Vagina (tissue), 2 donors: ENCODE measurements at regions not wholly inside any gene's neighbourhood (a gene's known extent, or its start where the extent isn't known, plus 50 kb on each side); places are given as distances from the start of the nearest gene placed in this dataset.

ENCODE experiments used
- DNase-seq, 2 donors: peaks; one replicate each; pipeline ENCODE4 v3.0.0-alpha.2; 2017; ENCODE audit errors: extremely low spot score in 2 of 2
- H3K27ac ChIP-seq: fragments of 200-600 bp; sonication (generic); one replicate; pipeline ENCODE4 v1.5.1; 2019
- H3K27me3 ChIP-seq: fragments of 200-600 bp; sonication (generic); one replicate; pipeline ENCODE4 v1.5.1; 2019
- H3K36me3 ChIP-seq, 2 donors: fragments of 200-600 bp; sonication (generic); one replicate each; pipeline ENCODE4 v1.5.1; 2017 to 2019
- H3K4me1 ChIP-seq: fragments of 200-600 bp; sonication (generic); one replicate; pipeline ENCODE4 v1.5.1; 2019
- H3K4me3 ChIP-seq, 2 donors: fragments of 200-600 bp; sonication (generic); 1 replicate in 1 of 2; 2 replicates in 1 of 2; pipeline ENCODE4 v1.5.1; 2016 to 2019
- H3K9me3 ChIP-seq: fragments of 200-600 bp; sonication (generic); one replicate; pipeline ENCODE4 v1.5.1; 2019
- POLR2A ChIP-seq, 2 donors: fragments of 450-650 bp; IDR thresholded peaks; one replicate each; pipeline ENCODE4 v1.6.1; 2017; ENCODE audit warnings: antibody characterized with exemption in 2 of 2, mild to moderate bottlenecking in 2 of 2, moderate library complexity in 2 of 2
- POLR2AphosphoS5 ChIP-seq, 2 donors: sonication (generic); formaldehyde crosslinking; IDR thresholded peaks; one replicate each; pipeline ENCODE4 v1.9.0; 2017; ENCODE audit warnings: antibody characterized with exemption in 2 of 2, mild to moderate bottlenecking in 2 of 2, low read depth in 1 of 2; ENCODE audit not compliant: insufficient read depth in 1 of 2
- intact Hi-C: fragments of 100-400 bp; cut with DNase I; formaldehyde crosslinking; loops from one replicate; pipeline ENCODE4 v1.15.1; 2023
- TF ChIP-seq, protein P1 (sequence below), 3 experiments: fragments of 450-650 bp in 2 of 3; fragments of 200-600 bp in 1 of 3; sonication (generic) in 1 of 3; IDR thresholded peaks; one replicate each; pipeline ENCODE4 v1.5.1; 2017 to 2019; ENCODE audit warnings: antibody characterized with exemption in 3 of 3, mild to moderate bottlenecking in 2 of 3, moderate library complexity in 2 of 3

DNA sequence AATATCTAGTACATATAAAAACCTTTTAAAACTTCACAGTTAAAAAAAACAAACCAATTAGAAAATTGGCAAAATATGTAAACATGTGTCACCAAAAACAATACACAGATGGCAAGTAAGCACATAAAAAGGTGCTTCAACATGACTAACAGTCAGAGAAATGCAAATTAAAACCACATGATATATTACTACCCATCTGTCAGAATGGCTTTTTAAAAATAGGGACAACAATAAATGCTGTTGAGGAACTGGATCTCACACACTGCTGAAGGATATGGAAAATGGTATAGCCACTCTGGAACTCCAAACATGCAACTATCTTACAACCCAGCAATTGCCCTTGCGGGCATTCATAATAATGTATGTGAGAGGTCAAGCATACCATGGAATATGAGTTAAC lies 1153.6 kb downstream of the FLRT2 start:
- H3K9me3 ChIP-seq = no peaks in the 10 kb centered on the region
- no peaks in the 10 kb centered on the region for H3K36me3 ChIP-seq
- no peak overlapping the region for H3K27ac ChIP-seq
- no peak overlapping the region for H3K4me3 ChIP-seq
- TF ChIP-seq, protein P1, sequence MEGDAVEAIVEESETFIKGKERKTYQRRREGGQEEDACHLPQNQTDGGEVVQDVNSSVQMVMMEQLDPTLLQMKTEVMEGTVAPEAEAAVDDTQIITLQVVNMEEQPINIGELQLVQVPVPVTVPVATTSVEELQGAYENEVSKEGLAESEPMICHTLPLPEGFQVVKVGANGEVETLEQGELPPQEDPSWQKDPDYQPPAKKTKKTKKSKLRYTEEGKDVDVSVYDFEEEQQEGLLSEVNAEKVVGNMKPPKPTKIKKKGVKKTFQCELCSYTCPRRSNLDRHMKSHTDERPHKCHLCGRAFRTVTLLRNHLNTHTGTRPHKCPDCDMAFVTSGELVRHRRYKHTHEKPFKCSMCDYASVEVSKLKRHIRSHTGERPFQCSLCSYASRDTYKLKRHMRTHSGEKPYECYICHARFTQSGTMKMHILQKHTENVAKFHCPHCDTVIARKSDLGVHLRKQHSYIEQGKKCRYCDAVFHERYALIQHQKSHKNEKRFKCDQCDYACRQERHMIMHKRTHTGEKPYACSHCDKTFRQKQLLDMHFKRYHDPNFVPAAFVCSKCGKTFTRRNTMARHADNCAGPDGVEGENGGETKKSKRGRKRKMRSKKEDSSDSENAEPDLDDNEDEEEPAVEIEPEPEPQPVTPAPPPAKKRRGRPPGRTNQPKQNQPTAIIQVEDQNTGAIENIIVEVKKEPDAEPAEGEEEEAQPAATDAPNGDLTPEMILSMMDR (IDR thresholded peaks at IDR 0.05) = no peak
- no peak for TF ChIP-seq POLR2AphosphoS5 (IDR thresholded peaks at IDR 0.05; ENCODE audit: insufficient read depth in 1 of 2, low read depth in 1 of 2)
- no peak for TF ChIP-seq POLR2A (IDR thresholded peaks at IDR 0.05)
- no peak for DNase-seq
- H3K4me1 ChIP-seq = no peaks in the 10 kb centered on the region
- intact Hi-C loops = no loop called here
- H3K27me3 ChIP-seq = no peaks in the 10 kb centered on the region

DNA sequence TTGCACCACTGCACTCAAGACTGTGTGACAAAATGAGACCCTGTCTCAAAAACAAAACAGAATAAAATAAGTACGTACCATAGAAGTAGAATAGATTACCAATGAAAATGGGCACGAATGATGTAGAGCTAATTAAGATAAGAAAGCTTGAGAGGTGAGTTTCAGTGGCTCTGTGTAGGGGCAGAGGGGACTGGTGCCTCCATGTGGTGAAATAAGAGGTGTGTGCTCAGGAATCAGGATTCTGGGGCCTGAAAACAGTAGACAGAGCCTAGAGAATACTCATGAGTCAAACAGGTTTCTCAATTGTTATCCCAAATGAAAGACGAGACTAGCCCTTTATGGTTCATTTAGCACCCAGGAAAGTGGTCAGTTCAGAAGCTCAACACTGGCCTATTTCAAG lies 1145.1 kb downstream of the FLRT2 start:
- H3K27ac ChIP-seq = no peak overlapping the region
- intact Hi-C loops = no loop called here

DNA sequence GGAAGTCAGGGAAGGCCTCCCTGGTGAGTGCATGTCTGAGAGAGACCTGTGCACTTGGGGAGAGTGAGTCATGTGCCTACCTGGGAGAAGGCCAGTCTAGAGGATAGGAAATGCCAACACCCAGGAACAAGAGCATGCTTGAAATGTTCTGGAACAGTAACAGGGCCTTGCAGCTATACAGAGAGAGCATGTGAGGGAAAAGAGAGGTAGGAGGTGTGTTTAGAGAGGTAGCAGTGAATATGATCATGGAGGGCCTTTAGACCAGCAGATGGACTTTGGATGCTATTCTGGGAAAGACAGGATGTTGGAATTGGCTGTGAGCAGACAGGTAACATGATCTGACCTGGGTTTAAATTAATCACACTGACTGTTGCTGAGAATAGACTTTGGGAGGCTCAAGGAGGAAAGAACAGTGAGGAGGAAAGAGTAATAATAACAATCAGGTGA lies 1143.6 kb downstream of the FLRT2 start:
- no peaks in the 10 kb centered on the region for H3K9me3 ChIP-seq
- intact Hi-C loops = no loop called here
- no peak overlapping the region for H3K4me3 ChIP-seq
- no peaks in the 10 kb centered on the region for H3K4me1 ChIP-seq
- TF ChIP-seq POLR2A (IDR thresholded peaks at IDR 0.05) = no peak
- TF ChIP-seq, protein P1 (IDR thresholded peaks at IDR 0.05) = no peak
- no peak for TF ChIP-seq POLR2AphosphoS5 (IDR thresholded peaks at IDR 0.05; ENCODE audit: insufficient read depth in 1 of 2, low read depth in 1 of 2)
- H3K27ac ChIP-seq = no peak overlapping the region
- H3K27me3 ChIP-seq = no peaks in the 10 kb centered on the region
- H3K36me3 ChIP-seq = no peaks in the 10 kb centered on the region
- DNase-seq = no peak

More for the DNA sequence above, 1145.1 kb downstream of the FLRT2 start:
- TF ChIP-seq POLR2AphosphoS5 (IDR thresholded peaks at IDR 0.05; ENCODE audit: insufficient read depth in 1 of 2, low read depth in 1 of 2) (no peak), POLR2A (IDR thresholded peaks at IDR 0.05) (no peak)
- TF ChIP-seq, protein P1 (IDR thresholded peaks at IDR 0.05) = no peak
- Histone ChIP-seq H3K36me3 (no peaks in the 10 kb centered on the region), H3K4me3 (no peak overlapping the region), H3K4me1 (no peaks in the 10 kb centered on the region), H3K27me3 (no peaks in the 10 kb centered on the region), H3K9me3 (no peaks in the 10 kb centered on the region)
- DNase-seq = no peak

DNA sequence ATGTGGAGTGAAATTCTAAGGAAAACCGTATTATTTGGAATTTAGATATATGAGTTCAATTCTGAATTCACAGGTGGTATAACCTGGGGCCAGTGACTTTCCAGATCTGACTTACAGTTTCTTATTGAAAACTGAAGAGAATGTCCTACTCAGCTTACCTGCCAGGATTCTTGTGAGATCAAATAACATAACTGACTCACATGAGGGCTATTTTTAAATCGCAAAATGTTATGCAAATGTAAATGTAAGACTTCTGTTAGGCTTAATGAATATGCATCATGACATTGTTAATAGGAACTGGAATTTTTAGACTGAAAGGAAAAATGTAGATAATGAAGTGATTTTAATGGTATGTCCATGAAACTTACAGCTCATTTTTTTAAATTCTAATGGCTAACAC lies 1142.1 kb downstream of the FLRT2 start:
- no peak for TF ChIP-seq POLR2A (IDR thresholded peaks at IDR 0.05)
- TF ChIP-seq, protein P1 (IDR thresholded peaks at IDR 0.05) = no peak
- no peak for TF ChIP-seq POLR2AphosphoS5 (IDR thresholded peaks at IDR 0.05; ENCODE audit: insufficient read depth in 1 of 2, low read depth in 1 of 2)
- DNase-seq = no peak
- Histone ChIP-seq H3K27me3 (no peaks in the 10 kb centered on the region), H3K9me3 (no peaks in the 10 kb centered on the region), H3K4me1 (no peaks in the 10 kb centered on the region), H3K27ac (no peak overlapping the region), H3K36me3 (no peaks in the 10 kb centered on the region), H3K4me3 (no peak overlapping the region)
- intact Hi-C loops = no loop called here

DNA sequence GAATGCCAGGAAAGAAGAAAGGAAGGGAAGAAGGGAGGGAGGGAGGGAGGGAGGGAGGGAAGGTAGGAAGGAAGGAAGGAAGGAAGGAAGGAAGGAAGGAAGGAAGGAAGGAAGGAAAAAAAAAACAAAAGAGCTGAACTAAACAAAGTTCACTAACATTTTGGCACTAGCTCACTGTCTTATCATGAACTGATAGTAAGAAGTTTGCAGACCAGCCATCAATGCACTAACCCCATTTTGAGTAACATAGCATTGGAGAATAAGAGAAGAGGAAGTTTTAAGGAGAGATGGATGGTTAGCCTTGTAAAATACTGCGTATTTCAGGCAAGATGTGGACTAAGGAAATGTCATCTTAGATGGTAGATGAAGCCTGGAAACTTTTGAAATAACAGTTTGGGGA lies 1136.0 kb downstream of the FLRT2 start:
- Histone ChIP-seq H3K27ac (no peak overlapping the region), H3K4me3 (no peak overlapping the region), H3K27me3 (no peaks in the 10 kb centered on the region), H3K36me3 (no peaks in the 10 kb centered on the region), H3K4me1 (no peaks in the 10 kb centered on the region), H3K9me3 (no peaks in the 10 kb centered on the region)
- intact Hi-C loops = no loop called here
- no peak for DNase-seq
- no peak for TF ChIP-seq POLR2AphosphoS5 (IDR thresholded peaks at IDR 0.05; ENCODE audit: insufficient read depth in 1 of 2, low read depth in 1 of 2)
- TF ChIP-seq, protein P1 (IDR thresholded peaks at IDR 0.05) = no peak
- no peak for TF ChIP-seq POLR2A (IDR thresholded peaks at IDR 0.05)
